ENCODE measurements at regions not wholly inside any gene's neighbourhood (a gene's known extent, or its start where the extent isn't known, plus 50 kb on each side); places are given as distances from the start of the nearest gene placed in this dataset.

DNA sequence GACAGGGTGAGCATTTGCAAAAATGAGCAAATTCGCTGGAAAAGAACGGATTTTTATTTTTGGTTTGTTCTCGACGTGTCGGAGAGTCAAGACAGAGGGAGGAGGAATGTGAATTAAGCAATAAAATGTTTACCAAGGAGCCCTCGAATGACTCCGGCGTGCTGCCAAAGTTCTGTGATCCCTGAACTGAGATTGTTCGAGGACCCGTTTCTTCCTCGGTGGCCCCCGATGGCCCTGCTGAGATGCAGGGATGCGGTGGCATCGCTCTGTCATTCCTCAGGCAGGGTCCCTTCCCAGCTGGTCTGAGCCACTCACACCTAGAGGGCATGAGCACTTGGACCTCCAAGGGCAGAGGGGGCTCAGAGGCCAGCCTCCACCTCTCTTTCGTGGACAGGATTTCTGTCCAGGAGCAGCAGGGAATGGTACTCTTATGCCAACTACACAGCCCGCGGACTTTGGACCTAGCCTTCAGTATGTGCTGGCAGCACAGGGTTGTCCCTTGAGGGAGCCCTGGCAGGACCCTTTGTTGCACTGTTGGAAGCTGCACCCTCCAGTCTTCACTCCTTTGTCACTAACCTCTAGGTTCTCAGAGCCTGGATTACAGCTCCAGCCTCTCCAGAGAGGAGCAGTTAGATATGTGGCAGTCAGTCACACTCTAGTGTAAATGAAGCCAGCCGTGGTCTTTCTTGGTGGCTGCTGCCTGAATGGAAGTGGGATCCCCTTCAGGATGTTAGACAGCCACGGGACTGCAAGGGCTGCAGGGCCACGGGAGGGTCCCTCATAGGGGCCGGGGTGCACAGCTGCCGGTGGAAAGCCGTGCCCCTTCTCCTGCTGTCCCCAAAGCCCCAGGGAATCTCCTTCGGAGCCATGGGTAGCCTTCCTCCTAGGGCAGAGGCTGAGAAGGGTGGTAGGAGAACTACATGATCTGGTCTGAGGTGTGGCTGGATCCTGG, 109.4 kb upstream of the ANO1 start:
- TF ChIP-seq POLR2AphosphoS5 (IDR thresholded peaks at IDR 0.05; ENCODE audit: low read depth, low read length) (no peak), TAF1 (IDR thresholded peaks at IDR 0.05; ENCODE audit: borderline replicate concordance, low read depth, low read length) (no peak), POLR2A (IDR thresholded peaks at IDR 0.05; ENCODE audit: low read depth, low read length) (no peak)
